H1 (cell line): ENCODE measurements at regions not wholly inside any gene's neighbourhood (a gene's known extent, or its start where the extent isn't known, plus 50 kb on each side); places are given as distances from the start of the nearest gene placed in this dataset.

Experiments used
- CTCF ChIA-PET: fragments of 300-600 bp; sonication (Branson Sonifier 250); formaldehyde crosslinking; loops from one replicate; lab custom pipeline; 2021; ENCODE audit not compliant: partially characterized antibody; lab: Charles Lee
- POLR2A ChIA-PET: fragments of 300-600 bp; sonication (Branson Sonifier 250); formaldehyde crosslinking; loops from one replicate; lab custom pipeline; 2021; ENCODE audit warnings: inconsistent platforms; ENCODE audit not compliant: partially characterized antibody; lab: Charles Lee
- DNase-seq, 2 experiments: peaks; one replicate each; pipeline versions ENCODE4 v3.0.0 to v3.0.0-alpha.2; 2010 to 2022; ENCODE audit warnings: low spot score in 2 of 2, low read depth in 1 of 2, mixed read lengths in 1 of 2
- FAIRE-seq: peaks from 2 replicates; lab custom pipeline; 2011; peaks lifted over from hg19 to GRCh38; lab: Jason Lieb, UNC
- H2AFZ ChIP-seq: 2 replicates; pipeline ENCODE4 v1.8.1; 2012; ENCODE audit warnings: low read length, inconsistent platforms
- H2AK5ac ChIP-seq: 2 replicates; pipeline ENCODE4 v1.6.1; 2013; ENCODE audit warnings: low read depth, low read length
- H2BK120ac ChIP-seq: replicated peaks from 2 replicates; pipeline ENCODE3; 2013; ENCODE audit warnings: low read depth, low read length, inconsistent platforms
- H2BK12ac ChIP-seq: 2 replicates; pipeline ENCODE4 v1.6.1; 2013; ENCODE audit warnings: low read depth, low read length
- H2BK15ac ChIP-seq: 2 replicates; pipeline ENCODE4 v1.6.1; 2013; ENCODE audit warnings: low read length
- H2BK20ac ChIP-seq: 2 replicates; pipeline ENCODE4 v1.6.1; 2013; ENCODE audit warnings: low read length
- H2BK5ac ChIP-seq: 2 replicates; pipeline ENCODE4 v1.6.1; 2013; ENCODE audit warnings: low read depth, low read length
- H3K14ac ChIP-seq: 2 replicates; pipeline ENCODE4 v1.6.1; 2013; ENCODE audit warnings: inconsistent platforms; ENCODE audit not compliant: insufficient read length
- H3K18ac ChIP-seq: 2 replicates; pipeline ENCODE4 v1.6.1; 2013; ENCODE audit warnings: low read length; ENCODE audit errors: extremely low read depth
- H3K23ac ChIP-seq: 2 replicates; pipeline ENCODE4 v1.6.1; 2013; ENCODE audit warnings: inconsistent platforms; ENCODE audit not compliant: insufficient read length
- H3K23me2 ChIP-seq: 2 replicates; pipeline ENCODE4 v1.6.1; 2013; ENCODE audit warnings: low read depth, low read length
- H3K27ac ChIP-seq: 2 replicates; pipeline ENCODE4 v1.6.1; 2011; ENCODE audit warnings: low read depth, low read length, inconsistent platforms
- H3K27me3 ChIP-seq, 4 experiments: replicated peaks in 1 of 4; 1 replicate in 1 of 4; 2 replicates in 3 of 4; pipeline versions ENCODE4 v1.6.1 to v1.8.1; 2011 to 2013; ENCODE audit warnings: low read length in 3 of 4, mild to moderate bottlenecking in 3 of 4, inconsistent platforms in 2 of 4, mixed read lengths in 2 of 4, moderate library complexity in 1 of 4; ENCODE audit not compliant: control insufficient read depth in 3 of 4, insufficient read depth in 3 of 4; ENCODE audit errors: extremely low read depth in 1 of 4
- H3K36me3 ChIP-seq, 4 experiments: 2 replicates each; pipeline versions ENCODE4 v1.6.1 to v1.8.1; 2011 to 2013; ENCODE audit warnings: mild to moderate bottlenecking in 4 of 4, low read length in 3 of 4, moderate library complexity in 2 of 4, control low read depth in 1 of 4, inconsistent platforms in 1 of 4; ENCODE audit not compliant: insufficient read depth in 4 of 4, control insufficient read depth in 2 of 4
- H3K4ac ChIP-seq: replicated peaks from 2 replicates; pipeline ENCODE3; 2013; ENCODE audit warnings: low read length, low read depth, mixed read lengths, inconsistent platforms; ENCODE audit not compliant: insufficient read length
- H3K4me1 ChIP-seq, 4 experiments: replicated peaks in 1 of 4; 1 replicate in 1 of 4; 2 replicates in 3 of 4; pipeline versions ENCODE4 v1.6.1 to v1.8.1; 2011 to 2013; ENCODE audit warnings: low read length in 3 of 4, inconsistent platforms in 2 of 4, mixed read lengths in 1 of 4; ENCODE audit not compliant: insufficient read depth in 4 of 4, control insufficient read depth in 3 of 4
- H3K4me2 ChIP-seq, 2 experiments: 2 replicates each; pipeline versions ENCODE4 v1.6.1 to v1.8.1; 2011 to 2013; ENCODE audit warnings: low read depth in 2 of 2, low read length in 2 of 2, control low read depth in 1 of 2, inconsistent platforms in 1 of 2, mild to moderate bottlenecking in 1 of 2; ENCODE audit not compliant: insufficient read depth in 1 of 2
- H3K4me3 ChIP-seq, 4 experiments: fragments of 200-600, 300-600 bp in 1 of 4; sonication (generic), shearing (Covaris generic), sonication (Bioruptor Twin) in 1 of 4; 2 replicates each; pipeline versions ENCODE4 v1.5.1 to v1.8.1; 2011 to 2016; ENCODE audit warnings: low read length in 4 of 4, low read depth in 3 of 4, control low read depth in 2 of 4, inconsistent platforms in 2 of 4, mild to moderate bottlenecking in 2 of 4, mixed read lengths in 1 of 4, moderate library complexity in 1 of 4; ENCODE audit not compliant: insufficient read depth in 2 of 4; ENCODE audit errors: extremely low read depth in 1 of 4
- H3K56ac ChIP-seq: replicated peaks from 2 replicates; pipeline ENCODE3; 2013; ENCODE audit warnings: low read depth, mild to moderate bottlenecking, mixed read lengths, low read length, inconsistent platforms; ENCODE audit not compliant: insufficient read length
- H3K79me1 ChIP-seq: 2 replicates; pipeline ENCODE4 v1.6.1; 2013; ENCODE audit warnings: low read depth, low read length, control low read depth
- H3K79me2 ChIP-seq, 2 experiments: 2 replicates each; pipeline versions ENCODE4 v1.6.1 to v1.8.1; 2012 to 2013; ENCODE audit warnings: low read length in 2 of 2, mild to moderate bottlenecking in 2 of 2, inconsistent platforms in 1 of 2; ENCODE audit not compliant: insufficient read depth in 2 of 2, control insufficient read depth in 1 of 2
- H3K9ac ChIP-seq, 4 experiments: replicated peaks in 1 of 4; 1 replicate in 1 of 4; 2 replicates in 3 of 4; pipeline versions ENCODE4 v1.6.1 to v1.8.1; 2011 to 2013; ENCODE audit warnings: low read depth in 3 of 4, low read length in 3 of 4, control low read depth in 2 of 4, mild to moderate bottlenecking in 2 of 4, moderate library complexity in 2 of 4, inconsistent platforms in 1 of 4; ENCODE audit errors: extremely low read depth in 1 of 4
- H3K9me3 ChIP-seq, 2 experiments: 2 replicates each; pipeline versions ENCODE4 v1.6.1 to v1.8.1; 2012 to 2013; ENCODE audit warnings: mild to moderate bottlenecking in 2 of 2, moderate library complexity in 2 of 2, control low read depth in 1 of 2, inconsistent platforms in 1 of 2, low read depth in 1 of 2, low read length in 1 of 2, mixed read lengths in 1 of 2; ENCODE audit not compliant: insufficient read depth in 2 of 2
- H4K20me1 ChIP-seq, 2 experiments: replicated peaks in 1 of 2; 2 replicates each; pipeline versions ENCODE3 to v1.8.1; 2011 to 2013; ENCODE audit warnings: inconsistent platforms in 2 of 2, low read length in 2 of 2, mild to moderate bottlenecking in 1 of 2; ENCODE audit not compliant: insufficient read depth in 2 of 2, control insufficient read depth in 1 of 2
- H4K5ac ChIP-seq: 2 replicates; pipeline ENCODE4 v1.6.1; 2013; ENCODE audit warnings: low read length, low read depth, mixed read lengths, inconsistent platforms; ENCODE audit not compliant: insufficient read length
- H4K8ac ChIP-seq: 2 replicates; pipeline ENCODE4 v1.8.0; 2013; ENCODE audit warnings: mild to moderate bottlenecking, moderate library complexity, low read length, inconsistent platforms; ENCODE audit not compliant: insufficient read depth; ENCODE audit errors: extremely low read depth
- H4K91ac ChIP-seq: replicated peaks from 2 replicates; pipeline ENCODE3; 2013; ENCODE audit warnings: low read length, mixed read lengths, inconsistent platforms; ENCODE audit not compliant: insufficient read length
- BCL11A ChIP-seq, 2 experiments: IDR thresholded peaks; one replicate each; pipeline ENCODE4 v1.6.1; 2011; ENCODE audit warnings: low read depth in 2 of 2, low read length in 2 of 2, mild to moderate bottlenecking in 2 of 2
- WGBS, 2 experiments: shearing (Covaris generic) in 1 of 2; methylation state at CpG; one replicate each; pipeline versions ENCODE4 v1.1.6 to v1.1.7; 2013 to 2015; ENCODE audit warnings: low lambda C conversion rate in 2 of 2, mixed read lengths in 2 of 2, inconsistent platforms in 1 of 2, low coverage in 1 of 2, missing lambda C conversion rate in 1 of 2; ENCODE audit not compliant: insufficient replicate concordance in 2 of 2, insufficient coverage in 1 of 2, insufficient read length in 1 of 2; ENCODE audit errors: extremely low coverage in 1 of 2, missing lambda C conversion rate in 1 of 2; 5-methylcytosine and 5-hydroxymethylcytosine counted together

- no peak overlapping the region for H3K23ac ChIP-seq
- H2BK5ac ChIP-seq = no peak overlapping the region
- H3K36me3 ChIP-seq = no peaks in the 10 kb centered on the region
- no peaks in the 10 kb centered on the region for H3K79me1 ChIP-seq
- no peaks in the 10 kb centered on the region; a peak in 2 of 4 replicates for H3K9me3 ChIP-seq
- no peaks in the 10 kb centered on the region for H3K23me2 ChIP-seq
- H3K4me1 ChIP-seq = no peaks in the 10 kb centered on the region; a peak in 1 of 7 replicates
- 98% methylated on average over 4 of the region's 4 CpGs; no CpG with 5 or more reads in 1 of the 2 experiments for WGBS, 2 experiments
- no peak overlapping the region for H2BK15ac ChIP-seq
- no peaks in the 10 kb centered on the region for H3K27me3 ChIP-seq
- ChIA-PET CTCF (no interaction called here), POLR2A (no interaction called here)
- no peak overlapping the region for H2AK5ac ChIP-seq
- H4K5ac ChIP-seq = no peak overlapping the region
- H2AFZ ChIP-seq = no peak overlapping the region
- no peak overlapping the region for H4K91ac ChIP-seq
- no peak overlapping the region for H3K9ac ChIP-seq
- no peak overlapping the region for H2BK12ac ChIP-seq
- H3K56ac ChIP-seq = no peak overlapping the region
- H3K4me2 ChIP-seq = no peak overlapping the region
- no peak overlapping the region for H3K14ac ChIP-seq
- FAIRE-seq (no peak), DNase-seq (no peak)
- no peaks in the 10 kb centered on the region for H4K20me1 ChIP-seq
- H4K8ac ChIP-seq = no peak overlapping the region
- no peak overlapping the region for H2BK120ac ChIP-seq
- no peak overlapping the region for H3K18ac ChIP-seq
- no peaks in the 10 kb centered on the region for H3K79me2 ChIP-seq
- no peak overlapping the region for H2BK20ac ChIP-seq
- TF ChIP-seq BCL11A (IDR thresholded peaks at IDR 0.05; ENCODE audit: low read depth in 2 of 2, low read length in 2 of 2) = no peak
- H3K4ac ChIP-seq = no peak overlapping the region
- no peak overlapping the region for H3K27ac ChIP-seq
- H3K4me3 ChIP-seq = no peak overlapping the region
These were observed 180.4 kb upstream of the ATP2B1 start for GRCh38 chr12:89889062-89889461.
